HG02588 (cell line): ENCODE measurements at regions not wholly inside any gene's neighbourhood (a gene's known extent, or its start where the extent isn't known, plus 50 kb on each side); places are given as distances from the start of the nearest gene placed in this dataset.

Experiments used
- ATAC-seq: cut with Tn5 transposase; IDR thresholded peaks from one replicate; pipeline ENCODE4 v1.9.1; 2021; ENCODE audit warnings: mild to moderate bottlenecking, moderate library complexity; ENCODE audit not compliant: unreplicated experiment

- no peak for ATAC-seq
These were observed 333.2 kb upstream of the JARID2 start for GRCh38 chr6:14912706-14913105.

- no peak for ATAC-seq
These were observed 331.9 kb upstream of the JARID2 start for GRCh38 chr6:14913931-14914330.

- no peak for ATAC-seq
These were observed 329.7 kb upstream of the JARID2 start for GRCh38 chr6:14915888-14916832.

- ATAC-seq: no peak
These were observed 328.6 kb upstream of the JARID2 start for GRCh38 chr6:14917109-14917910.

GRCh38 chr6:14918200-14918907, 327.5 kb upstream of the JARID2 start:
- ATAC-seq: no peak

- no peak for ATAC-seq
These were observed 326.7 kb upstream of the JARID2 start for GRCh38 chr6:14919038-14919670.

- ATAC-seq: no peak
These were observed 325.6 kb upstream of the JARID2 start for GRCh38 chr6:14920276-14920675.

GRCh38 chr6:14921170-14921569, 324.7 kb upstream of the JARID2 start:
- ATAC-seq: no peak

- ATAC-seq: no peak
These were observed 323.8 kb upstream of the JARID2 start for GRCh38 chr6:14921878-14922671.

GRCh38 chr6:14922706-14923460, 323.0 kb upstream of the JARID2 start:
- ATAC-seq: no peak

GRCh38 chr6:14924126-14925024, 321.5 kb upstream of the JARID2 start:
- no peak for ATAC-seq

- ATAC-seq: no peak
These were observed 320.7 kb upstream of the JARID2 start for GRCh38 chr6:14925025-14925698.

- no peak for ATAC-seq
These were observed 320.2 kb upstream of the JARID2 start for GRCh38 chr6:14925699-14926026.

GRCh38 chr6:14927398-14927797, 318.5 kb upstream of the JARID2 start:
- no peak for ATAC-seq

GRCh38 chr6:14929291-14929690, 316.6 kb upstream of the JARID2 start:
- ATAC-seq: no peak

- ATAC-seq: no peak
These were observed 315.4 kb upstream of the JARID2 start for GRCh38 chr6:14930366-14930989.

GRCh38 chr6:14932485-14933182, 313.2 kb upstream of the JARID2 start:
- ATAC-seq: no peak
